Mesendoderm (in vitro differentiated cells): ENCODE measurements at regions not wholly inside any gene's neighbourhood (a gene's known extent, or its start where the extent isn't known, plus 50 kb on each side); places are given as distances from the start of the nearest gene placed in this dataset.
"Not testable (repeated sequence)": the region's sequence is repeated elsewhere in the genome, so short reads cannot be mapped to it uniquely, and the experiment has no call there.

Source experiments
- DNase-seq: peaks from one replicate; pipeline ENCODE4 v3.0.0; 2013
- H2AK5ac ChIP-seq: 2 replicates; pipeline ENCODE4 v1.6.1; 2013; ENCODE audit warnings: low read length, inconsistent platforms
- H2BK120ac ChIP-seq: 2 replicates; pipeline ENCODE4 v1.6.1; 2013; ENCODE audit warnings: low read depth, mild to moderate bottlenecking, low read length, moderate library complexity, mixed read lengths
- H2BK15ac ChIP-seq: replicated peaks from 2 replicates; pipeline ENCODE4 v1.6.1; 2013; ENCODE audit warnings: low read depth, mild to moderate bottlenecking, moderate library complexity
- H2BK5ac ChIP-seq: 2 replicates; pipeline ENCODE4 v1.6.1; 2013; ENCODE audit warnings: low read length, inconsistent platforms
- H3K18ac ChIP-seq: 2 replicates; pipeline ENCODE4 v1.6.1; 2013; ENCODE audit warnings: mild to moderate bottlenecking, low read length, mixed read lengths
- H3K23ac ChIP-seq: one replicate; pipeline ENCODE4 v1.6.1; 2013; ENCODE audit warnings: low read length
- H3K27ac ChIP-seq: 2 replicates; pipeline ENCODE4 v1.5.1; 2013; ENCODE audit warnings: low read depth, mild to moderate bottlenecking, inconsistent platforms, low read length, moderate library complexity
- H3K27me3 ChIP-seq: 2 replicates; pipeline ENCODE4 v1.6.1; 2013; ENCODE audit warnings: low read length, control low read depth, mild to moderate bottlenecking, inconsistent platforms; ENCODE audit not compliant: insufficient read depth, poor library complexity
- H3K36me3 ChIP-seq: 2 replicates; pipeline ENCODE4 v1.6.1; 2013; ENCODE audit warnings: low read length, inconsistent platforms; ENCODE audit not compliant: control insufficient read depth, insufficient read depth
- H3K4ac ChIP-seq: one replicate; pipeline ENCODE4 v1.6.1; 2013; ENCODE audit warnings: low read depth, mild to moderate bottlenecking, low read length, moderate library complexity
- H3K4me1 ChIP-seq: 2 replicates; pipeline ENCODE4 v1.6.1; 2013; ENCODE audit warnings: low read depth, low read length, inconsistent platforms; ENCODE audit not compliant: control insufficient read depth
- H3K4me2 ChIP-seq: 2 replicates; pipeline ENCODE4 v1.6.1; 2013; ENCODE audit warnings: low read length
- H3K4me3 ChIP-seq: 2 replicates; pipeline ENCODE4 v1.5.1; 2013; ENCODE audit warnings: mild to moderate bottlenecking, low read length
- H3K56ac ChIP-seq: one replicate; pipeline ENCODE4 v1.6.1; 2013; ENCODE audit warnings: low read length
- H3K79me1 ChIP-seq: 2 replicates; pipeline ENCODE4 v1.6.1; 2013; ENCODE audit warnings: low read length, inconsistent platforms
- H3K79me2 ChIP-seq: 2 replicates; pipeline ENCODE4 v1.6.1; 2013; ENCODE audit warnings: mild to moderate bottlenecking, low read length; ENCODE audit not compliant: control insufficient read depth, insufficient read depth
- H3K9ac ChIP-seq: 2 replicates; pipeline ENCODE4 v1.6.1; 2013; ENCODE audit warnings: low read length, inconsistent platforms
- H4K5ac ChIP-seq: one replicate; pipeline ENCODE4 v1.6.1; 2013; ENCODE audit warnings: low read length
- H4K8ac ChIP-seq: one replicate; pipeline ENCODE4 v1.6.1; 2013; ENCODE audit warnings: low read depth, mild to moderate bottlenecking, control low read depth, low read length, moderate library complexity
- WGBS: extraction: QIAGEN DNeasy Blood & Tissue Kit; methylation state at CpG from one replicate; pipeline ENCODE4 v1.1.7; 2013; ENCODE audit warnings: low lambda C conversion rate, missing lambda C conversion rate; ENCODE audit not compliant: insufficient coverage; ENCODE audit errors: extremely low coverage; 5-methylcytosine and 5-hydroxymethylcytosine counted together

- H4K5ac ChIP-seq, result no peak overlapping the region
- no peak overlapping the region for H3K4me3 ChIP-seq
- H3K79me1 ChIP-seq, result no peaks in the 10 kb centered on the region
- no peak overlapping the region for H4K8ac ChIP-seq
- H3K4ac ChIP-seq, result no peak overlapping the region
- H2BK120ac ChIP-seq, result no peak overlapping the region
- no peak overlapping the region for H3K56ac ChIP-seq
- no peak overlapping the region for H3K4me2 ChIP-seq
- H3K23ac ChIP-seq, result no peak overlapping the region
- H3K27me3 ChIP-seq, result no peaks in the 10 kb centered on the region
- no peak overlapping the region for H3K9ac ChIP-seq
- no peak overlapping the region for H3K27ac ChIP-seq
- H3K36me3 ChIP-seq, result no peaks in the 10 kb centered on the region
- H2BK5ac ChIP-seq, result no peak overlapping the region
- no peak overlapping the region for H2AK5ac ChIP-seq
- no peaks in the 10 kb centered on the region for H3K79me2 ChIP-seq
- no peak for DNase-seq
- no peak overlapping the region for H3K18ac ChIP-seq
- H3K4me1 ChIP-seq, result no peaks in the 10 kb centered on the region
- H2BK15ac ChIP-seq, result no peak overlapping the region
- no CpG with 5 or more reads among the region's 2 CpGs for WGBS
Observed at GRCh38 chr5:23105021-23105420, 251.9 kb upstream of the CDH12 start.

- H3K9ac ChIP-seq, result no peak overlapping the region
- DNase-seq, result no peak
- H2AK5ac ChIP-seq, result no peak overlapping the region
- no peaks in the 10 kb centered on the region for H3K79me1 ChIP-seq
- no peaks in the 10 kb centered on the region for H3K27me3 ChIP-seq
- no peak overlapping the region for H3K4me3 ChIP-seq
- H3K36me3 ChIP-seq, result no peaks in the 10 kb centered on the region
- H3K18ac ChIP-seq, result no peak overlapping the region
- H4K8ac ChIP-seq, result no peak overlapping the region
- no peak overlapping the region for H3K23ac ChIP-seq
- H4K5ac ChIP-seq, result no peak overlapping the region
- WGBS, result no CpG with 5 or more reads among the region's 1 CpG
- no peaks in the 10 kb centered on the region for H3K4me1 ChIP-seq
- no peak overlapping the region for H2BK15ac ChIP-seq
- H3K56ac ChIP-seq, result no peak overlapping the region
- H3K4me2 ChIP-seq, result no peak overlapping the region
- H3K79me2 ChIP-seq, result no peaks in the 10 kb centered on the region
- H2BK120ac ChIP-seq, result no peak overlapping the region
- no peak overlapping the region for H3K4ac ChIP-seq
- H2BK5ac ChIP-seq, result no peak overlapping the region
- H3K27ac ChIP-seq, result no peak overlapping the region
Observed at GRCh38 chr5:23103566-23103965, 250.4 kb upstream of the CDH12 start.

- not testable (repeated sequence) for H3K23ac ChIP-seq, H3K4me2 ChIP-seq, H3K56ac ChIP-seq, H2BK120ac ChIP-seq, H3K4ac ChIP-seq, H3K79me1 ChIP-seq, H4K8ac ChIP-seq, H3K4me3 ChIP-seq, H3K9ac ChIP-seq, H2BK5ac ChIP-seq, H2BK15ac ChIP-seq, H3K4me1 ChIP-seq, H2AK5ac ChIP-seq, H3K27me3 ChIP-seq, H3K79me2 ChIP-seq, H4K5ac ChIP-seq, H3K36me3 ChIP-seq, DNase-seq, H3K18ac ChIP-seq, H3K27ac ChIP-seq
- no CpG with 5 or more reads among the region's 7 CpGs for WGBS
Observed at GRCh38 chr5:23095418-23095817, 242.3 kb upstream of the CDH12 start.

GRCh38 chr5:23089286-23089685 is 236.1 kb upstream of the CDH12 start:
- H3K23ac ChIP-seq, result no peak overlapping the region
- DNase-seq, result no peak
- H3K79me2 ChIP-seq, result no peaks in the 10 kb centered on the region
- 100% methylated on average over 1 of the region's 6 CpGs for WGBS
- H3K79me1 ChIP-seq, result no peaks in the 10 kb centered on the region
- no peak overlapping the region for H3K9ac ChIP-seq
- H2BK120ac ChIP-seq, result no peak overlapping the region
- H2BK5ac ChIP-seq, result no peak overlapping the region
- no peak overlapping the region for H3K4ac ChIP-seq
- no peak overlapping the region for H4K5ac ChIP-seq
- no peaks in the 10 kb centered on the region for H3K4me1 ChIP-seq
- H3K18ac ChIP-seq, result no peak overlapping the region
- H2BK15ac ChIP-seq, result no peak overlapping the region
- H4K8ac ChIP-seq, result no peak overlapping the region
- H2AK5ac ChIP-seq, result no peak overlapping the region
- no peak overlapping the region for H3K27ac ChIP-seq
- H3K36me3 ChIP-seq, result no peaks in the 10 kb centered on the region
- H3K56ac ChIP-seq, result no peak overlapping the region
- H3K4me2 ChIP-seq, result no peak overlapping the region
- no peaks in the 10 kb centered on the region for H3K27me3 ChIP-seq
- no peak overlapping the region for H3K4me3 ChIP-seq

GRCh38 chr5:23084815-23085214 is 231.7 kb upstream of the CDH12 start:
- Histone ChIP-seq H2BK15ac (no peak overlapping the region), H3K4me1 (no peaks in the 10 kb centered on the region), H3K36me3 (no peaks in the 10 kb centered on the region), H2AK5ac (no peak overlapping the region), H3K9ac (no peak overlapping the region), H4K8ac (no peak overlapping the region), H3K4ac (no peak overlapping the region), H3K56ac (no peak overlapping the region), H2BK5ac (no peak overlapping the region), H3K79me2 (no peaks in the 10 kb centered on the region), H4K5ac (no peak overlapping the region), H3K4me2 (no peak overlapping the region), H3K18ac (no peak overlapping the region), H3K79me1 (no peaks in the 10 kb centered on the region), H3K27me3 (no peaks in the 10 kb centered on the region), H2BK120ac (no peak overlapping the region), H3K23ac (no peak overlapping the region), H3K27ac (no peak overlapping the region), H3K4me3 (no peak overlapping the region)
- WGBS, result no CpG with 5 or more reads among the region's 3 CpGs
- DNase-seq, result peak; percentile 3

- no peak overlapping the region for H2AK5ac ChIP-seq
- H3K79me2 ChIP-seq, result no peaks in the 10 kb centered on the region
- no peak for DNase-seq
- H3K36me3 ChIP-seq, result no peaks in the 10 kb centered on the region
- no peak overlapping the region for H3K4me3 ChIP-seq
- H3K79me1 ChIP-seq, result no peaks in the 10 kb centered on the region
- no peak overlapping the region for H4K5ac ChIP-seq
- H3K18ac ChIP-seq, result no peak overlapping the region
- H3K27ac ChIP-seq, result no peak overlapping the region
- no peak overlapping the region for H2BK15ac ChIP-seq
- H4K8ac ChIP-seq, result no peak overlapping the region
- no peak overlapping the region for H3K9ac ChIP-seq
- H3K23ac ChIP-seq, result no peak overlapping the region
- no peak overlapping the region for H2BK120ac ChIP-seq
- no CpG with 5 or more reads among the region's 2 CpGs for WGBS
- no peak overlapping the region for H2BK5ac ChIP-seq
- no peaks in the 10 kb centered on the region for H3K27me3 ChIP-seq
- H3K4ac ChIP-seq, result no peak overlapping the region
- H3K4me2 ChIP-seq, result no peak overlapping the region
- no peak overlapping the region for H3K56ac ChIP-seq
- H3K4me1 ChIP-seq, result no peaks in the 10 kb centered on the region
Observed at GRCh38 chr5:23072179-23072578, 219.0 kb upstream of the CDH12 start.
